Fibroblast of lung (primary cell): ENCODE measurements at regions not wholly inside any gene's neighbourhood (a gene's known extent, or its start where the extent isn't known, plus 50 kb on each side); places are given as distances from the start of the nearest gene placed in this dataset.

ENCODE experiments used
- DNase-seq, 2 donors: peaks; one replicate each; pipeline versions ENCODE4 v3.0.0 to v3.0.0-alpha.2; 2010; ENCODE audit warnings: low read depth in 2 of 2
- H2AFZ ChIP-seq: 2 replicates; pipeline ENCODE4 v1.5.1; 2012; ENCODE audit warnings: low read length, control low read depth, inconsistent platforms
- H3K27ac ChIP-seq: 2 replicates; pipeline ENCODE4 v1.5.1; 2011; ENCODE audit warnings: low read length, control low read depth; ENCODE audit not compliant: insufficient read depth
- H3K27me3 ChIP-seq: 2 replicates; pipeline ENCODE4 v1.5.1; 2011; ENCODE audit warnings: mild to moderate bottlenecking, low read length; ENCODE audit not compliant: control insufficient read depth, insufficient read depth
- H3K36me3 ChIP-seq: 2 replicates; pipeline ENCODE4 v1.5.1; 2011; ENCODE audit warnings: low read length; ENCODE audit not compliant: control insufficient read depth, insufficient read depth
- H3K4me1 ChIP-seq: 2 replicates; pipeline ENCODE4 v1.5.1; 2011; ENCODE audit warnings: low read length; ENCODE audit not compliant: control insufficient read depth, insufficient read depth; ENCODE audit errors: extremely low read depth
- H3K4me2 ChIP-seq: 2 replicates; pipeline ENCODE4 v1.5.1; 2011; ENCODE audit warnings: low read length, control low read depth; ENCODE audit not compliant: insufficient read depth; ENCODE audit errors: extremely low read depth
- H3K4me3 ChIP-seq, 4 experiments: fragments of 200-600 bp in 1 of 4; sonication (generic) in 1 of 4; replicated peaks in 1 of 4; 2 replicates each; pipeline ENCODE4 v1.5.1; 2011 to 2016; ENCODE audit warnings: low read length in 4 of 4, low read depth in 3 of 4, mild to moderate bottlenecking in 3 of 4, control low read depth in 2 of 4, inconsistent platforms in 1 of 4, mixed read lengths in 1 of 4; ENCODE audit not compliant: insufficient read depth in 1 of 4; ENCODE audit errors: control extremely low read depth in 1 of 4
- H3K79me2 ChIP-seq: 2 replicates; pipeline ENCODE4 v1.5.1; 2012; ENCODE audit warnings: mild to moderate bottlenecking, low read length, inconsistent platforms; ENCODE audit not compliant: control insufficient read depth, insufficient read depth
- H3K9ac ChIP-seq: 2 replicates; pipeline ENCODE4 v1.5.1; 2011; ENCODE audit warnings: mild to moderate bottlenecking, low read length, control low read depth; ENCODE audit not compliant: insufficient read depth
- H3K9me3 ChIP-seq: 2 replicates; pipeline ENCODE4 v1.5.1; 2012; ENCODE audit warnings: low read depth, low read length; ENCODE audit not compliant: control insufficient read depth, insufficient read depth
- H4K20me1 ChIP-seq: 2 replicates; pipeline ENCODE4 v1.5.1; 2011; ENCODE audit warnings: low read length; ENCODE audit not compliant: control insufficient read depth, insufficient read depth; ENCODE audit errors: extremely low read depth
- EZH2 ChIP-seq: IDR thresholded peaks from 2 replicates; pipeline ENCODE4 v1.5.1; 2012; ENCODE audit warnings: low read length, control low read depth, mild to moderate bottlenecking; ENCODE audit errors: missing control alignments
- TF ChIP-seq, protein P1 (sequence below), 2 donors: IDR thresholded peaks in 1 of 2; conservative IDR thresholded peaks in 1 of 2; 1 replicate in 1 of 2; 2 replicates in 1 of 2; pipeline ENCODE4 v1.5.1; 2011 to 2012; ENCODE audit warnings: low read length in 2 of 2, control low read depth in 1 of 2, inconsistent platforms in 1 of 2, low read depth in 1 of 2, mild to moderate bottlenecking in 1 of 2

DNA sequence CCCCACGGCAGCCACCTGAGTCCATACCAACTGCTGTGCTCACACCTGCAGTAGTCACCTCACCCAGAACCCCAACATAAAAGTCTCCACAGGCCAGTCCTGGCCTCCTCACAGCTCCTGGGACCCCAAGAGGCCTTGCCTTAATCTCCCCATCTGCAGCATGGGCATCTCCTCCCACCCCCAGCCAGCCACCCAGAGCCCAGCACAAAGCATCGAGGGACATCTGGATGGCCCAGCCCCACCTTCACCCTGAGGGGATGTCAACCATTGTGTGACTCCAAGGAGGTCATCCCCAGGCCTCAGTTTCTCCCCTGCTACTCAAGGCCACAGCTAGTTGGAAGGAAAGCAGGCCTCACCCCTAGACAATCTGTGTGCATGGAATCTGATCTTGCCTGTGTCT is 1775.3 kb downstream of the TP53TG3F start:
- no peak overlapping the region for H3K9ac ChIP-seq
- no peaks in the 10 kb centered on the region for H4K20me1 ChIP-seq
- no peak overlapping the region for H2AFZ ChIP-seq
- no peaks in the 10 kb centered on the region for H3K27me3 ChIP-seq
- no peak for DNase-seq
- no peaks in the 10 kb centered on the region for H3K36me3 ChIP-seq
- no peaks in the 10 kb centered on the region for H3K79me2 ChIP-seq
- H3K4me2 ChIP-seq: no peak overlapping the region
- H3K4me3 ChIP-seq: no peak overlapping the region
- H3K9me3 ChIP-seq: no peaks in the 10 kb centered on the region
- no peak overlapping the region for H3K27ac ChIP-seq
- TF ChIP-seq EZH2: no peak
- TF ChIP-seq, protein P1, sequence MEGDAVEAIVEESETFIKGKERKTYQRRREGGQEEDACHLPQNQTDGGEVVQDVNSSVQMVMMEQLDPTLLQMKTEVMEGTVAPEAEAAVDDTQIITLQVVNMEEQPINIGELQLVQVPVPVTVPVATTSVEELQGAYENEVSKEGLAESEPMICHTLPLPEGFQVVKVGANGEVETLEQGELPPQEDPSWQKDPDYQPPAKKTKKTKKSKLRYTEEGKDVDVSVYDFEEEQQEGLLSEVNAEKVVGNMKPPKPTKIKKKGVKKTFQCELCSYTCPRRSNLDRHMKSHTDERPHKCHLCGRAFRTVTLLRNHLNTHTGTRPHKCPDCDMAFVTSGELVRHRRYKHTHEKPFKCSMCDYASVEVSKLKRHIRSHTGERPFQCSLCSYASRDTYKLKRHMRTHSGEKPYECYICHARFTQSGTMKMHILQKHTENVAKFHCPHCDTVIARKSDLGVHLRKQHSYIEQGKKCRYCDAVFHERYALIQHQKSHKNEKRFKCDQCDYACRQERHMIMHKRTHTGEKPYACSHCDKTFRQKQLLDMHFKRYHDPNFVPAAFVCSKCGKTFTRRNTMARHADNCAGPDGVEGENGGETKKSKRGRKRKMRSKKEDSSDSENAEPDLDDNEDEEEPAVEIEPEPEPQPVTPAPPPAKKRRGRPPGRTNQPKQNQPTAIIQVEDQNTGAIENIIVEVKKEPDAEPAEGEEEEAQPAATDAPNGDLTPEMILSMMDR (conservative IDR thresholded peaks at IDR 0.05 in 1 of 2, IDR thresholded peaks at IDR 0.05 in 1 of 2; ENCODE audit: low read depth in 1 of 2, low read length in 2 of 2): no peak
- H3K4me1 ChIP-seq: no peaks in the 10 kb centered on the region

DNA sequence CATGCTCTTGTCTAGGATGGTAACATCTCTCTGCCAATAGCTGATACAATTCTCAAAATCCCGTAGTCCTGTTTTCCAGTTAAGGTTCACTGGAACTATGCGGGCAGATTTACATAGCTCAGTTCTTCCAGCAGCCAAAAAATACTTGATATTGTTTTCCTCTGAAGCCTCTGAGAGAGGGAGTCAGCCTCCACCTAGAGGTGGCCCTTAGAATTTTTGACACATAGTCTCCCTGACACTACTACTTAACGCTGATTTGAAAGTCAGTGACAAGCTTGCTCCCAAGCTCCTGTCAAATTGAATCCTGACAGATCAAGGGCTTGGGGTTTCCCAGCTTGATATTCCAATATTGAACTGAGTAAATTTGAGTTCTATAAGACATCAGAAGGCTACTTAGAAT is 1780.1 kb downstream of the TP53TG3F start:
- Histone ChIP-seq H3K4me2 (no peak overlapping the region), H3K4me3 (no peak overlapping the region), H4K20me1 (no peaks in the 10 kb centered on the region), H3K36me3 (no peaks in the 10 kb centered on the region), H2AFZ (no peak overlapping the region), H3K27me3 (no peaks in the 10 kb centered on the region), H3K79me2 (no peaks in the 10 kb centered on the region), H3K27ac (no peak overlapping the region), H3K4me1 (no peaks in the 10 kb centered on the region), H3K9me3 (no peaks in the 10 kb centered on the region), H3K9ac (no peak overlapping the region)
- no peak for TF ChIP-seq EZH2
- TF ChIP-seq, protein P1 (conservative IDR thresholded peaks at IDR 0.05 in 1 of 2, IDR thresholded peaks at IDR 0.05 in 1 of 2; ENCODE audit: low read depth in 1 of 2, low read length in 2 of 2): no peak
- DNase-seq: no peak

DNA sequence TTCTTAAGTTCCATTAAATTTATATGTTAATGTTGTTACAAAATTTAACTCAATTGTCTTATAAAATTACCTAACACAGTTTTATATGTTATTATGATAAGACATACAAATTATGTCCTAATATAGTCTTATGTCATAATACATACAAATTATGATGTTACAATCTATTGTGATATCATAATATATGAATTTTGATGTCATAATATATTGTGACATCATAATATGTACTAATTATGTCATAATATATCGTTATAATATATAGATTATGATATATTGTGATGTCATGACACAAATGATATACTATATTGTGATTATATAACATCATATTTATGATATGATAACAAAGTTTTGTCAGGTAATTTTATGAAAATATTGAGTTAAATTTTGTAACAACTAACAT is 1789.6 kb downstream of the TP53TG3F start:
- no peak overlapping the region for H3K9ac ChIP-seq
- H2AFZ ChIP-seq: no peak overlapping the region
- TF ChIP-seq, protein P1 (conservative IDR thresholded peaks at IDR 0.05 in 1 of 2, IDR thresholded peaks at IDR 0.05 in 1 of 2; ENCODE audit: low read depth in 1 of 2, low read length in 2 of 2): no peak
- TF ChIP-seq EZH2: no peak
- no peaks in the 10 kb centered on the region for H3K27me3 ChIP-seq
- no peaks in the 10 kb centered on the region for H4K20me1 ChIP-seq
- no peak overlapping the region for H3K4me3 ChIP-seq
- H3K4me2 ChIP-seq: no peak overlapping the region
- DNase-seq: no peak
- H3K4me1 ChIP-seq: no peaks in the 10 kb centered on the region
- no peaks in the 10 kb centered on the region for H3K9me3 ChIP-seq
- H3K79me2 ChIP-seq: no peaks in the 10 kb centered on the region
- no peak overlapping the region for H3K27ac ChIP-seq
- no peaks in the 10 kb centered on the region for H3K36me3 ChIP-seq
